ENCODE measurements at regions not wholly inside any gene's neighbourhood (a gene's known extent, or its start where the extent isn't known, plus 50 kb on each side); places are given as distances from the start of the nearest gene placed in this dataset.

GRCh38 chr1:38580594-38580993 is 279.0 kb downstream of the RRAGC start (continued):
- TF ChIP-seq ZNF462 (CRISPR knock-in tag; IDR thresholded peaks at IDR 0.05) (no peak), CREB1 (CRISPR knock-in tag; IDR thresholded peaks at IDR 0.05; ENCODE audit: low read depth) (no peak), REST (IDR thresholded peaks at IDR 0.05; ENCODE audit: unreplicated experiment) (no peak), POLR2AphosphoS5 (IDR thresholded peaks at IDR 0.05; ENCODE audit: low read depth) (no peak), JUNB (IDR thresholded peaks at IDR 0.05; ENCODE audit: unreplicated experiment) (no peak)

- H3K27ac Mint-ChIP-seq = no peak overlapping the region
- peak overlapping the region; percentile 56 for H3K4me3 ChIP-seq
- TF ChIP-seq EZH2 (IDR thresholded peaks at IDR 0.05; ENCODE audit: low read depth, unreplicated experiment) (no peak), NANOG (IDR thresholded peaks at IDR 0.05; ENCODE audit: borderline replicate concordance) (no peak), ZNF331 (CRISPR knock-in tag; IDR thresholded peaks at IDR 0.05; ENCODE audit: low read depth) (no peak), CREB1 (CRISPR knock-in tag; IDR thresholded peaks at IDR 0.05; ENCODE audit: low read depth) (no peak), ETS1 (IDR thresholded peaks at IDR 0.05) (no peak), REST (IDR thresholded peaks at IDR 0.05; ENCODE audit: unreplicated experiment) (no peak)
Measured at GRCh38 chr1:38579056-38579455, 280.5 kb downstream of the RRAGC start.

More at GRCh38 chr1:38579056-38579455, 280.5 kb downstream of the RRAGC start:
- Mint-ChIP-seq H3K27me3 (ENCODE audit: insufficient read depth, low read depth, poor library complexity) (peaks cover 37% of the 10 kb centered on the region), H3K9me3 (peaks cover 8% of the 10 kb centered on the region; the same call in 1 of the 3 replicates), H3K4me3 (peak overlapping the region; percentile 81), H3K36me3 (ENCODE audit: low read depth) (no peaks in the 10 kb centered on the region; the same call in 2 of the 3 replicates), H3K4me1 (peaks cover 28% of the 10 kb centered on the region)
- DNase-seq (ENCODE audit: low spot score) = no peak
- ATAC-seq = no peak
- H3K79me2 ChIP-seq (replicated peaks; ENCODE audit: insufficient read depth) = no peaks in the 10 kb centered on the region
- H3F3A ChIP-seq (replicated peaks; ENCODE audit: low read depth) = peaks cover 7% of the 10 kb centered on the region; the same call in 1 of the 2 replicates
- H3K4me2 ChIP-seq = peak overlapping the region; percentile 82
- peaks cover 29% of the 10 kb centered on the region for H3K4me1 ChIP-seq (ENCODE audit: insufficient read depth)
- no peak overlapping the region for H3K27ac ChIP-seq (ENCODE audit: low read depth)
- peak overlapping the region; percentile 98 for H2AFZ ChIP-seq
- peaks cover 45% of the 10 kb centered on the region for H3K27me3 ChIP-seq (ENCODE audit: insufficient read depth)
- 0 out of 2 replicates have a peak, but pooled peaks cover 5% of the 10 kb centered on the region for H3K9me2 ChIP-seq (ENCODE audit: insufficient read depth)
- H4K20me1 ChIP-seq (replicated peaks; ENCODE audit: insufficient read depth) = no peaks in the 10 kb centered on the region
- H3K36me3 ChIP-seq (ENCODE audit: insufficient read depth) = no peaks in the 10 kb centered on the region

All from GM23338 (cell line).